ENCODE measurements at regions not wholly inside any gene's neighbourhood (a gene's known extent, or its start where the extent isn't known, plus 50 kb on each side); places are given as distances from the start of the nearest gene placed in this dataset.

DNA sequence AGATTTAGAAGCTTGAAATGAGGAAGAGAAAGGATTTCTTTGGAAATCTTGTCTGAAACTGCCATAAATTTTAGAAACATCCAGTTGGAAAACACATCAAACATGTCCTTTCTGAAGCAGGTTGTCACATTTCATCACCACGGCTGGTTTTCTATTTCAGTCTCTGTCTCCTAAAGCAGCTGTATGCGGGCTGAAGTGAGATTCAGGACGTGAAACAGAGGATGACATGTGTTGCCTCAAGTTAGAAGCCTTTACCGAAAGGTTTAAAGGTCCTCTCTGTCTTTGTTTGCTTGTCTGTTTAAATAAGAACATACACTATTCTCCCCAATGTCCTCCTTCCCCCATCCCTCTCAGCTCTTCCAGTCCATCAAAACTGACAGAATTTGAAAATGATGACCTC is 141.9 kb downstream of the SQOR start:
- TF ChIP-seq, protein P1, sequence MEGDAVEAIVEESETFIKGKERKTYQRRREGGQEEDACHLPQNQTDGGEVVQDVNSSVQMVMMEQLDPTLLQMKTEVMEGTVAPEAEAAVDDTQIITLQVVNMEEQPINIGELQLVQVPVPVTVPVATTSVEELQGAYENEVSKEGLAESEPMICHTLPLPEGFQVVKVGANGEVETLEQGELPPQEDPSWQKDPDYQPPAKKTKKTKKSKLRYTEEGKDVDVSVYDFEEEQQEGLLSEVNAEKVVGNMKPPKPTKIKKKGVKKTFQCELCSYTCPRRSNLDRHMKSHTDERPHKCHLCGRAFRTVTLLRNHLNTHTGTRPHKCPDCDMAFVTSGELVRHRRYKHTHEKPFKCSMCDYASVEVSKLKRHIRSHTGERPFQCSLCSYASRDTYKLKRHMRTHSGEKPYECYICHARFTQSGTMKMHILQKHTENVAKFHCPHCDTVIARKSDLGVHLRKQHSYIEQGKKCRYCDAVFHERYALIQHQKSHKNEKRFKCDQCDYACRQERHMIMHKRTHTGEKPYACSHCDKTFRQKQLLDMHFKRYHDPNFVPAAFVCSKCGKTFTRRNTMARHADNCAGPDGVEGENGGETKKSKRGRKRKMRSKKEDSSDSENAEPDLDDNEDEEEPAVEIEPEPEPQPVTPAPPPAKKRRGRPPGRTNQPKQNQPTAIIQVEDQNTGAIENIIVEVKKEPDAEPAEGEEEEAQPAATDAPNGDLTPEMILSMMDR (IDR thresholded peaks at IDR 0.05): no peak
- no peak for TF ChIP-seq SIN3A (IDR thresholded peaks at IDR 0.05; ENCODE audit: borderline replicate concordance, insufficient read depth, low read depth, low read length)
- no peak for TF ChIP-seq POLR2AphosphoS5 (IDR thresholded peaks at IDR 0.05; ENCODE audit: low read depth, low read length)
- no peak for TF ChIP-seq TCF7L2 (IDR thresholded peaks at IDR 0.05; ENCODE audit: low read depth, low read length)
